ENCODE measurements at regions not wholly inside any gene's neighbourhood (a gene's known extent, or its start where the extent isn't known, plus 50 kb on each side); places are given as distances from the start of the nearest gene placed in this dataset.

DNA sequence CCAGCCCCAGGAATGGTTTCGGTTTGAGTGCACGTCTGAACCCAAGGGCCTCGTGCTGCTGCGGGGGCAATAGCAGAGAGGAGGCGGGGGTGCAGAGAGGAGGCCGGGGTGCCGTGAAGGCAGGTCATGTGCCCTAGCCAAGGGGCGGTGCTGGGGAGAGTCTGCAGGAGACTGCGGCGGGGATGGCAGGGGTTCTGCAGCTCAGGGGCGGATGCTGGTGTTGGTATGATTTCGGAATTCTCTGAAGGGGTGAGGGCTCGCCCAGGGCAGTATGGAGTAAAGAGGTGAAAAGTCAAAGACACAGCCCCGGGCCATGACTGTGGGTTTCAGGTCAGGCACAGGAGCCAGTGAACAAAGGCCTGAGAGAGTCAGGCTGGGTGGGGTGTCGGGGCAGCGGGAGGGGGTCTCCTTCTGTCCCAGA, 186.5 kb upstream of the HDAC4 start:
- DNase-seq (ENCODE audit: low spot score): no peak

DNA sequence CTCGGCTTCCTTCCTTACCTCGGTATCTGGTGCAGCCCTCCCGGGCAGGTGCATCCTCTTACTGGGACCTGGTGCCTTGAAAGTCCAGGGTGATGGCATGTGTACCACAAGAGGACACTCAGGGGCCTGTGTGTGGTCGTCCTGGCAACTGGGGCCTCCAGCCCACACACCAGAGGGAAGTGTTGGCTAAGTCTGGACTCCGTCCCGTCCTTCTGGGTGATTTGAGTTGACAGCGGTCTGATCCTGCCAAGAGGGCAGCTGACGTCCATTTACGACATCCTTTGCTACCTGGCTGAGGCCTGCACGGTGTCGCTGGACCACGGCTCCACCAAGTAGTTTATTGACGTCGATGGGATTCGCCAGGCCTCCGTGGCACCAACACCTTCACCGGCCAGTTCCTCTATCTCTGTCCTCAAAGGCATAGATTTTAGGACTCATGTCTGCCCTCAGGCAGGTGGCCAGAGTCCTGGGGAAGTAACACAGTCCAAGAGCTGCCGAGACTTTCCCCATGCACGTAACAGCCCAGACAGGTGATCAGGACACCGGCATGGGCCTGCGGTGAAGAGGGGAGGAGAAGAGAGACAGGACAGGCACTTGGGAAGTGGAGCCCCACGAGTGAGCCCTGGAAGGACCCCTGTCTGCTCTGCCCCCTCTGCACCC, 186.0 kb upstream of the HDAC4 start:
- DNase-seq (ENCODE audit: low spot score): no peak

DNA sequence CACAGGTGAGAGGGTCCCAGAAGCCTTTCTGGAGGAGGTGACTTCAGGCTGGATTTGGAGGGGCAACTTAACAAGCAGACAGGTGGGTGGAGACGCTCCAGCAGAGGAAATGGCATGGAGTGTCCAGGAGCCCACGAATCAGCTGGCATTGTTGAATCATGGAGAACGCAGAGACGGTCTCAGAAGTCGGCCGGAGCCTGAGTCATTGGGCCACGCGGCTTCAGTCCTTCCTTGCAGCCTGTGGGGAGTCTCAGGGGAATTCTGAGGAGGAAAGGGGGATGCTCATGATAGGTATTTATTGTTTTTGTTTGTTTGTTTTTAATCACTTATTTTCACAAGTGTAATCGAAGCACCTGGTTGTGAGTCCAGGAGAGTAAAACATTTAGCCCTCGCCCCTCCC, 184.6 kb upstream of the HDAC4 start:
- no peak for DNase-seq (ENCODE audit: low spot score)

DNA sequence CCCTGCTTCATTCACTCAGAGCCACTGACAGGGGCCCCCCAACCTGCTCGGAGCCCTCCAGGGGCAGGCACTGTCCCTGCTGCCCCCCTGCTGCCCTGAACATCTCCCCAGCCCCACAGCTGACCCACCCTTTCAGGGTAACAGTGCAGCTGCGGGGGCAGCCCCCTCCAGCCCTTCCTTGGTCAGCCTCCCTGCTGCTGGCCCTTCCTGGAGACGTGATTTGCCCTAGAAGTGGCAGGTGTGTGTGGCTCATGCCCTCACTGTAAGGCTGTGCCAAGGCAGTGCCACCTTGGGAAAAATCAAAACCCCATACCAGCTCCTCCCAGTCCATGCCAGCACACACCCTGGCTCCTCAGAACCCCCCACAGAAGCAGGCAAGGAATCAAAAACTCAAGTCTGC, 184.2 kb upstream of the HDAC4 start:
- DNase-seq (ENCODE audit: low spot score): no peak

DNA sequence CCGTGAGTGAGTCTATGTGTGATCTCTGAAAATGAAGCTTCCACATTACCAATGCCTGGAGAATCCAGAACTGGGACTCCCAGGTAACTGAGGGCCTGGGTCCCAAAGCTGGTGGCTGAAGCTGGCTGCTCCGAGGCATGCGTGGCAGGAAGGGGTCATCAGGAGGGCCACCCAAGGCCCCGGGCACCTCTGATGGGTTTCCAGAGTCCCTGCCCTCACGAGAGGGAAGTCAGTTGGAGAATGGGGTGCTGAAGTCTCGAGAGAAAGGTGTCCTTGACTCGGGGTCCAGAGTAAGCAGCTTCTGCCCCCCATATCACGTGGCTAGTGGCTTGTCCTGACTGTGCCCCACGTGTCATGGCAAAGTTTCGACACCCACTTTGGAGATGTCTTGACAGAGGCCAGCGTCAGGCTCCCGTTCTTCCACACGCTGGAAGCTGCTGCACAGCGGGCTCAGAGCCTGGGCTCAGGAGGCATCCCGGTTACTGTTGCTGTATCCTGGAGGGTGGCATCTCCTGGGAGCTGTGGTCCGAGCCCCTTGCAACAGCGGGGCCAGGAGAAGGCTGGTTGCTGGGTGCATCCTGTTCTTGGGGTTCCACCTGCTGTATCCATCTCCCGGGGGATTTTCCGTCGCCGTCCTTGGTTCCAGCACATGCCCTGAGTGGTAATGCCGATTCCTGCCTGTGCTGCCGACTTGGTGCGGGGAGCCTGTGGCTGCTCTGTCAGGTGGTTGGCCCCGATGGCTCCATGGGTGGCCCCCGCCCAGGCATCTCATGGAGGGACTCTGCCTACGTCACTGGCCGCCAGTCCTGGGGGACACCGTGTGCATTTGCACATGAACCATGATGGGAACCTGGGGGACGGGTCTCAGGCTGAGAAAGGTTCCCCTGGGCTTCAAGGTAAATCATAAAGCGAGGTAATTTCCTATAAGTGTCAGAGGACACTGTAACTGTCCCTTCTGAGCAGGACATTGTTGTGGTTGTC, 183.3 kb upstream of the HDAC4 start:
- no peak for DNase-seq (ENCODE audit: low spot score)

DNA sequence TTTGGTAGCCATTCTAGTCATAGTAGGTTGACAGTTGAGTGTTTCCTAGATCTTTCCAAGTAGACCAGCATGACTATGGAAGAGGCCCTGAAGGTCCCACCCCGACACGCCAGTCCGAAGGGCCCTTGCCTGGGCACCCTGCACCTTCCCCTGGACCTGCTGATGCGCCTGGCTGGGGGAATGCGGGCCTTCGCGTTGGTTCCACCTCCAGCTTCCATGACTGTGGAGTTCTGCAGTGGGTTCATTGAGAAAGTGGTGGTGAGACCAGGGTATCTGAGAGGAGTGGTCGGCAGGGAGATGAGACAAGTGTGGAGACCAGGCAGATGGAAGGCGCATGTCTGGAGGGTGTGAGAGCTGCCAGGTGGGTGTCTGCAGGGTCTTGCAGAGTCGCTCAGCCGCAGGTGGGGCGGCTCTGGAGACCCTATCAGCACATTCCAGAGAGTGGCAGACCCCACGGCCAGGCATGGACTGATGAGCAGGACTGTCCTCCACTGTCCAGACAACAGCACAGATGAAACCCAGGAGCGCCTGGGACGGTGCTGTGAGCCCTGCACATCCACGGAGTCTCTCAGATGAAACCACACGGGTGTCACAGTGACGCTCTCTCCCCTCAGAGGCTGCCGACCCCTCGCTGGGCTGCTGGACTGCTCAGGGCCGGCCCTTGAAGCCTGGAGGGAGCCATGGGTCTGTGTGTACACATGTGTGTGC, 182.5 kb upstream of the HDAC4 start:
- DNase-seq (ENCODE audit: low spot score): no peak

DNA sequence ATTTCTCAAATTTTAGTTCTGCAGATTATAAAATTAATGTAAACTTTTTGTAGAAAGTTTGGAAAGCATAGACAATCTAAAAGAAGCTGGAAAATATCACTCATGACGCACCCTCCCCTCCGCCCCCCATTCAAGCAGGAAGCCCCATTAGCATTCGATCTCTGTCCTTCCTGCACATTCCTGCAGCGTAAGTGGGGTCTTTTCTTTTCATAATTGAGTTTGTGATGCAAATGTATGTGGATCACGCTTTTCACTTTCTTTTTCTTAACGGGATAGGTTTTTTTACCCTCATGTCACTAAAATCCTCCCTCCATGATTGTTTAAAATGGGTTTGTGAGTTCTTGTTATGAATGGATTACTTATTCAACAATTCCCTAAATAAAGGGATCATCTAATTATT, 181.7 kb upstream of the HDAC4 start:
- no peak for DNase-seq (ENCODE audit: low spot score)

DNA sequence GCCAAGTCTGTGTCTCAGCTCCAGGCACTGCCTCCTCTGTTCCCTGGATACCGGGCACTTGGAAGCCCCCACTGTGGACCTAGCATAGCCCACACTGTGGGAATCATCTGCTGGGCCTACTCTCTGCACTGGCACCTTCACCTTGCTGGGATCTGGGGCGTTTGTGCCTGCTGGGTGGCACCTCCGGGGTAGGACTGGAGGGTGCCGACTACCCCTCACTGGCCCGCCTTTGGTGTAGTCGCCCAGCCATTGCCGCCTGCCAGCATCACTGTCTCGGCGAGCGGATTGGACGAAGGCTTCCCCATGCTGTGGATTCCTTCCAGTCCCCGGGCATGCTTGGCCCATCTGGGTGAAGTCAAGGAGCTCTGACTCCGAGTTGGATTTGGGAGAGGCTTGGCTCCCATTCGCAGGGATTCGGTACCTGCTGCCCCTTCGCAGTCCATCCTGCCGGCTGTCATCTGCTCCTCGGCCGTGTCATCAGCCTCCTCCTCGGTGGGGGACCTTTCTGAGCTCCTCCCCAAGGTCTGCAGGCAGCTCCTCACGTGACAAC, 180.6 kb upstream of the HDAC4 start:
- DNase-seq (ENCODE audit: low spot score): no peak

DNA sequence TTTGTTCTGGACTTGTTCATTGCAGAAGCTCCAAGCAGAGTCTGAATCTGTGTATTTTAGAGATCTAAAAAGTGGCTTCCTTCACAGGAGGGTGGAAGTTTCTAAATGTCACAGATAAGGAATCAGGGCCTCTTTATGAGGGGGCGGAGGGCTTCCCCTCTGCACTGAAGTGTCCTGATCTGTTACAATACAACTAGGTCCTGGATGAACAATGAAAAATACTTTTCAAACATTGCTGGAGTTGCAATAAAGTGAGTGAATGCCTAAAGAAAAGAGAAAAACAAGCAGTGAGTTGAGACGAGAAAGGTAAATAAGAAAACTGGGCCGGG, 179.3 kb upstream of the HDAC4 start:
- DNase-seq (ENCODE audit: low spot score): no peak

DNA sequence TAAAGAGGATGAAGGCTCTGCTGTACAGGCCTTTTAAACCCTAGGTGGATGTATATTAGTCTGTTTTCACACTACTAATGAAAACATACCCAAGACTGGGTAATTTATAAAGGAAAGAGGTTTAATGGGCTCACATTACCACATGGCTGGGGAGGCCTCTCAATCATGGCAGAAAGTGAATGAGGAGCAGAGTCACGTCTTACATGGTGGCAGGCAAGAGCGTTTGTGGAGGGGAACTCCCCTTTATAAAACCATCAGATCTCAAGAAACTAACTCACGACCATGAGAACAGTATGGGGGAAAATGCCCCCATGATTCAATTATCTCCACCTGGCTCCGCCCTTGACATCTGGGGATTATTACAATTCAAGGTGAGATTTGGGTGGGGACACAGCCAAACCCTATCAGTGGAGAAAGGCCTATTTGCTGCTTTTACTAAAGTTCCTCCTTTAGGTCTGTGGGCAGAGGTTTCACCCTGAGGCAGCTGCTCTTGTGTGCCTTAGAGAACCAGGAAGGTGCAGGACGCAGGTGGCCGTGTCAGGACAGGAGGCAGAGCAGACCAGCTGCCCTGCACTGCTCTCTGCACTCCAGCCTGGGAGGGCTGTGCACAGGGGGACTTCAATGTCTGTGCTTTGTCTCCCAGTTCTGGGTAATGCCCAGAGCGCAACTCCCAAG, 178.8 kb upstream of the HDAC4 start:
- DNase-seq (ENCODE audit: low spot score): no peak

DNA sequence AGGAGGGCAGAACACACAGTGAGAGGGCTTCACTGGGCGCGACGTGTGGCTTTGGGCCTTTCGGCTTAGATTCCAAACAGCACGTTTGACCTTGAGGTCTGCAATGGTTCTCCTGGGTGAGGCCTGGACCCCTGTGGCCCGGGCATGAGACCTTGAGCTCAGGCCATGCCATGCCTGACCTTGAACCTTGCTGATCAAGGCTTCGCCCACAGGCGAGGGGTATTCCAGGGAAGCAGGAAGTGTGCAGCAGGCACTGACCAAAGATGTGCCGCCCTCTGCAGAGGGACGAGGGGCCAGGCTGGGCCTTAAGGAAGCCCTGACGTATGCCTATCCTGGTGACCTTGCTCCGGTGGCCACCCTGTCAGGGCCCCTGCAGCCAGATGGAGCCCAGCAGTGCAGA, 178.3 kb upstream of the HDAC4 start:
- no peak for DNase-seq (ENCODE audit: low spot score)

DNA sequence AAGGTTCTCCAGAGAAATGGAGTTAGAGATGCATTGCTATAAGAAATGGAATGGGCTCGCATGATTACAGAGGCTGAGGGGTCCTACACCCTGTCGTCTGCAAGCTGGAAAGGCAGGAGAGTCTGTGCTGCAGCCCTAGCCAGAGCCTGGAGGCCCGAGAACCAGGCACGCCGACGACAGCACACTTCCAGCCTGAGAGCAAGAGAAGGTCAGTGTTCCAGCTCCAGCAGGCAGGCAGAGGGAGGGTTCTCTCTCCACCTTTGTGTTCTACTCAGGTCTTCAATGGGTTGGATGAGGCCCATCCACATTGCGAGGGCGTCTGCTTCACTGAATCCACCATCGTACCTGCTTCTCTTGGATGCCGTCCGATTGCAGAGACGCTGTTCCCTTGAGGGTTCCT, 177.6 kb upstream of the HDAC4 start:
- DNase-seq (ENCODE audit: low spot score): no peak

DNA sequence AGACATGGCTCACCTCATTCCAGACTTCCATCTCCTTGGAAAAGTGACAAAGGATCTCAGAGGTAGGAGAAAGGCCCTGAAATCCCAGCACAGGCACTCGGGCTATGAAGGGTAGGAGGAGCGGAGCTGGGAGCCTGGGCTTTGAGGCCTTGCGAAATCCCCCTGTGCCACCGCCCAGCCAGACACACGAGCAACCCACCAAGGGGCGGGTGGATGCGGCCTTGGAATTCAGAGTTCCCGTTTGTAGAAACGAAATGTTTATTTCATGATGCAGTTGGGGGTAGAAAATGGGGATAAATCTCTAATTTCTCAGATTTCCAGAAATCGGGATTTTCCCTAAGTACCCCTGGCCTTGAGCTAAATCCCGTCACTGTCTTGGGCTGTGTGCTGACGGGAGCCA, 177.1 kb upstream of the HDAC4 start:
- DNase-seq (ENCODE audit: low spot score): no peak

DNA sequence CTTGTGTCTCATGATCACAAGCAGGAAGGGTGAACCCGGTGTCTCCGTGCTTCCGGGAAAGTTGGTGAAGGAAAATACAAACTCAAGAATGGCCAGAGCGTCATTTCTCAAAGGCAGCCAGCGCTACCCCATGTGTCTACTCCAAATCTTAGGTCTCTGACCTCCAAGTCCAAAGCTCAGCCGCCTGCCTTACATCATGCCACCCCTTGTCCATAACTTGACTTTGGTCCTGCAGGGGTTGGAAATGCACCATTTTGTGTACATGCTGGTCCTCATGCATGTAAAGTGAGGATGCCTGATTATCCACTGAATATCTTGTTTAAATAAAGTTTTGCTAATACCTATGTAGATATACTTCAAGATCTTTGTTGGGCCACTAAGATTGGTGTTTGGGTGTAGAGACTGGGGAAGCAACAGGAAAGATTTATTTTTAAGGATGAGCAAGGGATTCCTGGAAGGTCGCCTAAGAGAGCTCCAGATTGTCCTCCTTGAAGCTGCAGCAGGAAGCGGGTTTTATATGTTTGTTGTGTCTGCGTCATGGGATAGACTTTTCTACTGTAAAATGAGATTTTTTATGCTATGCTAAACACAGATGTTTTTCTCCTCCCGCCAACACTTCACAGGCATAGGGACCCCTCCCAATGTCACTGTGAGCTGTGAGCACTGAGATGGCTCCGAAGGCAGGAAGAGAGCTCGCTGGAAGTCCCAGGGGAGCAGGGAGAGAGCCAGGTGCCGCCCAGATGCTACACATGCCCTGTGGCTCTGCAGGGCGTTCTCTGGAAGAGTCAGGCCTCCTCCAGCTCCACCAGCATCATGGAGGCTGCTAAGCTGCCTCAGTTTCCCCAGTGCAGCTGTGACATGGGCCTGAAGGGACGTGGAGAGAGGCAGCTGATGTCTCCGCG, 176.2 kb upstream of the HDAC4 start:
- DNase-seq (ENCODE audit: low spot score): no peak

DNA sequence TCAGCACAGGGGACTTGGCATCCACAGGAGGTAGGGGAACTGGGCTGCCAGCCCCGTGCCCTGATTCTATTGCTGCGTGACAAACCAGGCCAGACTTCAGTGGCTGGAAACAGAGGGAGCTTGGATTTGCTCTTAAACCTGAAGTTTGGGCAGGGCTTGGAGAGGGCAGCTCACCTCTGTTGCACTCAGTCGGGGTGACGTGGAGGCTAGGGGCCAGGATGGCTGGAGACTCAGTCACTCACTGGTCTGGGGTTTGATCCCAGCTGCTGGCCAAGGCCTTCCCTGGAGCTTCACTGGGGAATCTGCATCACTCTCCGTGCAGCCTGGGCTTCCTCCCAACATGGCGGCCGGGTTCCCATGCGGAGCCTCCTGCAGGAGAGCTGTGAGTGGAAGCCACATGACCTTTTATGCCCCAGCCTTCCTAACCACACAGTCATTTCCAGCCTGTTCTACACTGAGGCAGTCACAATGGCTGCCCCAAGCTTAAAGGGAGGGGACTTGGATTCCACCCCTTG, 175.2 kb upstream of the HDAC4 start:
- no peak for DNase-seq (ENCODE audit: low spot score)

DNA sequence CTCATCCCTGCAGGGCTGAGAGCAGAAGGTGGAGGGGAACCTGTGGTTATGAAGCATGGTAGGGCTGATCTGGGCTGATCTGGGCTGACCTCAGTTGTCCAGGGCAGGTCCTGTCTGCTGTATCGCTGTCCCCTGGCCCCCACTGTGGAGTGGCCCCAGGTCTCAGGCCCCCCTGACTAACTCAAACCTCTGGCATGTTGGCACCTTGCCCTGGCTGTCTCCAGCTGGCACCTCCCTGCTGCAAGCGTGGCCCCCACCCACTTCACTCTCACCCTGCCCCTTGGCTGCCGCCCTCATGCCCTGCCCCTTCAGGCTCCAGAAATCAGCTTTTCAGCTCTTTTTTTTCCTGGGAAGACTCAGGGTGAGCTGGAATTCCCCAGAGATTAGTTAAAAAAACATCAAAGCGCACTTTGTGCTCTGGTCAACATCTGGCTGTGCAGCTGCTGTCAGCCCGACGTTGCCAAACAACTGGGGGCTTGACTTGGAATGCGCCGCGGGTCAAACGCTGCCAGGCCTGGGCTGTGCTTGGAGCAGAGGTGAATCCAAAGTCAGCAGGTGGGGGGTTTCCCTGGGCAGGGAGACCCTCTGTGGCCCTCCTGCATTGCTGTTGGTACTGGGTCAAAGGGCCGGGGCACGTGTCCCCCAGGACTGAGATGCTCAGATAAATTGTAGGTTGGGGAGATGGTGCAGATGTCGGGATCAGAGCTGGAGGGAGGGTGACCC, 173.8 kb upstream of the HDAC4 start:
- DNase-seq (ENCODE audit: low spot score): no peak

DNA sequence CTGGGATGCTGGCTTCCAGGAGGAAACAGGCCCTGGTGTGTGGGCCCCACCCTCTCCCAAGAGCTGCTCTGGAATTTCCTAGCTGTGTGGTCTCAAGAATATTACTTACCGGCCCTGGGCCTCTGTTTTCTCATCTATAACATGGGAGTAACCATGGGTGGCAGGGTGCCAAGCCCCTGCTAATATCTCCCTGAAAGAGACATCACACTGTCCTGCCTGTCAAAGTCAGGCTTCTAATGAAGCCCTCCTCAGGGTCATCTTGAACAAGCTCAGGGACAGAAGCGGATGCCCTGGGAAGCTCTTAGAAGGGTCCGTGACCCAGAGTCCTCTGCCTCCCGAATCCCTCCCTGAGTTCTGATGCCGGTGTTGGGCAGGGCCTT, 173.2 kb upstream of the HDAC4 start:
- no peak for DNase-seq (ENCODE audit: low spot score)

DNA sequence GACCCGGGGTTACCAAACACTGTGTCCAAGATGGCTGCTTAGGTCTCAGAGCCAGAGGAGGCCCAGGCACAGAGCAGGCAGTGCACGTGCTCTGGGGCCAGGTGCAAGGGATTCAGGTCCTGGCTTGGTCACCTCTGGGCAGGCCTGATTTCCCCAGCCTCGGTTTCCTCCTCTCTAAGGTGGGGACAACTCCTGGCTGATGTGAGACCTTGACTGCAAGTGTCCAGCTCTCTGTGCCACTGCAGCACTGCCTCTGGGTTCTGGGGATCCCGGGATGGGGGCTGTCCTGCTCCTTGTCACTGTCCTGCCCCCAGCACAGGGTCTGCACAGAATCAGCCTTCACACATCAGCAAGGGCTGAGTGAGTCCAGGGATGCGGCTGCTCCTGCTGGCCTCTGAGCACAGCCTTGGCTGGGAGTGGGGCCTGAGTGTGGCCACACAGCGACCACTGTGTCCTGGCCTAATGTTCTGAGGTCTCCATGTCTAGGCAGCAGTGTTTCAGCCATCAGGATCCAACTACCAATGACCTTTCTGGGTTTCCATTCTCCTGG, 170.2 kb upstream of the HDAC4 start:
- DNase-seq (ENCODE audit: low spot score): no peak

DNA sequence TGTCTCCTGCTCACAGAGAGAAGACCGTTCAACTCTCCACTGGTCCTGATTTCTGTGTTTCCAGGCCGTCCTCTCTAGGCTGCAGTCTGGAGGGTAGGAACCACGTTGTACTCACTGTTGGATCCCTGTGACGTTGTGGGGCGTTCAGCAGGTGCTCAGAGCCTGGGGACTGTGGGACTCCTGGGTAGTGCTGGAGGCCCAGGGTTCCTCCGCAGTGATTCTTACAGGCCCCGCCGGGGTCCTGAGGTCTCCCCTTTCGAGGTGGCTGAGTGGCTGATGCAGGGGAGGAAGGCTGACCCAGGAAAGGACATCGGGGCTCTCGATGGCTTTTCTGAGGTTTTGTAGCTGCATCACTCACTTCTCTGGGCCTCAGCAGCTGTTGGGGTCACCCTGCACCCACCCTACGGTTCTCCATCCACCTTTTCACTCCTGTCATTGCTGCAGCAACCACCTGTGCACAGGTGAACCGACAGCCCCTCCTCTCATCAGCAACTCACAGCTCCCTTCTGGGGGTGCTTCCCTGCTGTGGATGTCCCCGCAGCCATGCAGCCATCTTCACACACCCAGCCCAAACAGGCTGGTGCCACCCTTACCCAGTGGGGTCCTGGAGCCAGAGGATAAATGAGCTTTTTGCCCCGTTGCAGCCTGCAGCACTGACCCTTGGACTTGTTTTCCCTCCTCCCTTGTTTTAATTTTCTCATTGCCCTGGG, 169.6 kb upstream of the HDAC4 start:
- DNase-seq (ENCODE audit: low spot score): no peak
